NCI-H2196 (cell line): ENCODE measurements at regions not wholly inside any gene's neighbourhood (a gene's known extent, or its start where the extent isn't known, plus 50 kb on each side); places are given as distances from the start of the nearest gene placed in this dataset.

Experiments used
- DNase-seq: peaks from one replicate; lab custom pipeline; 2025; ENCODE audit not compliant: unreplicated experiment; lab: John Stamatoyannopoulos, UW

- DNase-seq, result peak; percentile 10
Observed at GRCh38 chr2:5111581-5111980, 580.6 kb upstream of the SOX11 start.

- no peak for DNase-seq
Observed at GRCh38 chr2:5119046-5119445, 573.1 kb upstream of the SOX11 start.

GRCh38 chr2:5121121-5121520, 571.1 kb upstream of the SOX11 start:
- DNase-seq, result no peak

- no peak for DNase-seq
Observed at GRCh38 chr2:5121642-5122041, 570.5 kb upstream of the SOX11 start.

- DNase-seq, result no peak
Observed at GRCh38 chr2:5123582-5124196, 568.5 kb upstream of the SOX11 start.

GRCh38 chr2:5125017-5125730, 567.0 kb upstream of the SOX11 start:
- DNase-seq, result peak; percentile 2

GRCh38 chr2:5132281-5132680, 559.9 kb upstream of the SOX11 start:
- DNase-seq, result no peak

GRCh38 chr2:5140347-5140746, 551.8 kb upstream of the SOX11 start:
- DNase-seq, result no peak

GRCh38 chr2:5144159-5144558, 548.0 kb upstream of the SOX11 start:
- DNase-seq, result no peak

GRCh38 chr2:5145053-5145452, 547.1 kb upstream of the SOX11 start:
- no peak for DNase-seq

GRCh38 chr2:5145801-5146200, 546.4 kb upstream of the SOX11 start:
- DNase-seq, result no peak

- no peak for DNase-seq
Observed at GRCh38 chr2:5148392-5149085, 543.6 kb upstream of the SOX11 start.

GRCh38 chr2:5150871-5151270, 541.3 kb upstream of the SOX11 start:
- DNase-seq, result no peak

- no peak for DNase-seq
Observed at GRCh38 chr2:5164776-5165525, 527.2 kb upstream of the SOX11 start.

GRCh38 chr2:5172923-5173322, 519.3 kb upstream of the SOX11 start:
- no peak for DNase-seq

- no peak for DNase-seq
Observed at GRCh38 chr2:5173876-5174535, 518.2 kb upstream of the SOX11 start.

- DNase-seq, result no peak
Observed at GRCh38 chr2:5175231-5175630, 517.0 kb upstream of the SOX11 start.

GRCh38 chr2:5176764-5177163, 515.4 kb upstream of the SOX11 start:
- no peak for DNase-seq

- no peak for DNase-seq
Observed at GRCh38 chr2:5183031-5183430, 509.2 kb upstream of the SOX11 start.

- DNase-seq, result no peak
Observed at GRCh38 chr2:5187283-5187682, 504.9 kb upstream of the SOX11 start.

- no peak for DNase-seq
Observed at GRCh38 chr2:5188636-5189035, 503.5 kb upstream of the SOX11 start.
